WTC11 (cell line): ENCODE measurements at regions not wholly inside any gene's neighbourhood (a gene's known extent, or its start where the extent isn't known, plus 50 kb on each side); places are given as distances from the start of the nearest gene placed in this dataset.

Source experiments
- ATAC-seq: fragments of 200-7000 bp; cut with Tn5 transposase; 2 replicates; pipeline ENCODE4 v1.10.0; 2021; ENCODE audit warnings: mild to moderate bottlenecking, moderate library complexity
- CTCF ChIA-PET: fragments of 300-600 bp; sonication (Branson Sonifier 250); formaldehyde crosslinking; loops from one replicate; lab custom pipeline; 2021; ENCODE audit warnings: antibody characterized with exemption; lab: Charles Lee
- POLR2A ChIA-PET: fragments of 350-600 bp; sonication (Branson Sonifier 250); formaldehyde crosslinking; loops from one replicate; lab custom pipeline; 2021; ENCODE audit warnings: antibody characterized with exemption; lab: Charles Lee
- DNase-seq: peaks from one replicate; pipeline ENCODE4 v3.0.0; 2021; ENCODE audit warnings: low spot score
- H3K27ac Mint-ChIP-seq: 2 replicates; pipeline ENCODE4 v1.8.0; 2021; ENCODE audit warnings: mixed read lengths
- H3K27me3 Mint-ChIP-seq: 2 replicates; pipeline ENCODE4 v1.8.0; 2021; ENCODE audit warnings: low read depth, mild to moderate bottlenecking, moderate library complexity, mixed read lengths
- H3K36me3 Mint-ChIP-seq: 2 replicates; pipeline ENCODE4 v1.8.0; 2021; ENCODE audit warnings: mixed read lengths
- H3K4me1 Mint-ChIP-seq: 2 replicates; pipeline ENCODE4 v1.8.0; 2022; ENCODE audit warnings: mixed read lengths
- H3K4me3 Mint-ChIP-seq: 2 replicates; pipeline ENCODE4 v1.8.0; 2021; ENCODE audit warnings: mild to moderate bottlenecking, moderate library complexity, mixed read lengths
- H3K9me3 Mint-ChIP-seq: 2 replicates; pipeline ENCODE4 v1.8.0; 2021; ENCODE audit warnings: mixed read lengths
- ATF2 ChIP-seq: sonication (generic); formaldehyde crosslinking; IDR thresholded peaks from 2 replicates; pipeline ENCODE4 v1.8.1; 2022; ENCODE audit warnings: low read depth, missing genetic modification reagents, borderline replicate concordance
- ATF3 ChIP-seq: sonication (generic); formaldehyde crosslinking; conservative IDR thresholded peaks from 2 replicates; pipeline ENCODE4 v1.8.1; 2022; ENCODE audit warnings: mild to moderate bottlenecking, missing genetic modification reagents
- CBFB ChIP-seq: sonication (generic); formaldehyde crosslinking; IDR thresholded peaks from 2 replicates; pipeline ENCODE4 v1.8.1; 2022; ENCODE audit warnings: mild to moderate bottlenecking, low read depth, missing genetic modification reagents
- CREM ChIP-seq: sonication (generic); formaldehyde crosslinking; IDR thresholded peaks from 2 replicates; pipeline ENCODE4 v1.8.1; 2022; ENCODE audit warnings: mild to moderate bottlenecking, missing genetic modification reagents, moderate library complexity
- ETV6 ChIP-seq: sonication (generic); formaldehyde crosslinking; IDR thresholded peaks from 2 replicates; pipeline ENCODE4 v1.8.1; 2022; ENCODE audit warnings: mild to moderate bottlenecking, missing genetic modification reagents
- GRHL2 ChIP-seq: fragments of 250-450 bp; sonication (Bioruptor Pico); IDR thresholded peaks from 2 replicates; pipeline ENCODE4 v1.8.0; 2022; ENCODE audit warnings: mild to moderate bottlenecking, moderate library complexity; ENCODE audit not compliant: insufficient replicate concordance, severe bottlenecking
- KAT7 ChIP-seq: sonication (generic); formaldehyde crosslinking; IDR thresholded peaks from 2 replicates; pipeline ENCODE4 v1.8.1; 2023; ENCODE audit warnings: missing genetic modification reagents, mild to moderate bottlenecking, borderline replicate concordance
- MAX ChIP-seq: sonication (generic); formaldehyde crosslinking; IDR thresholded peaks from 2 replicates; pipeline ENCODE4 v1.8.0; 2022; ENCODE audit warnings: mild to moderate bottlenecking, missing genetic modification reagents
- MLX ChIP-seq: sonication (generic); formaldehyde crosslinking; IDR thresholded peaks from 2 replicates; pipeline ENCODE4 v1.8.1; 2023; ENCODE audit warnings: mild to moderate bottlenecking, missing genetic modification reagents, moderate library complexity
- NFE2L1 ChIP-seq: sonication (generic); formaldehyde crosslinking; IDR thresholded peaks from 2 replicates; pipeline ENCODE4 v1.8.1; 2023; ENCODE audit warnings: missing genetic modification reagents
- NR1H2 ChIP-seq: sonication (generic); formaldehyde crosslinking; IDR thresholded peaks from 2 replicates; pipeline ENCODE4 v1.9.0; 2021; ENCODE audit warnings: mild to moderate bottlenecking, moderate library complexity, missing genetic modification reagents
- OVOL2 ChIP-seq: fragments of 250-450 bp; sonication (Bioruptor Pico); IDR thresholded peaks from 2 replicates; pipeline ENCODE4 v1.9.0; 2021; ENCODE audit warnings: mild to moderate bottlenecking, borderline replicate concordance
- SMAD4 ChIP-seq: sonication (generic); formaldehyde crosslinking; IDR thresholded peaks from 2 replicates; pipeline ENCODE4 v1.8.0; 2022; ENCODE audit warnings: mild to moderate bottlenecking, missing genetic modification reagents
- STAT6 ChIP-seq: sonication (generic); formaldehyde crosslinking; conservative IDR thresholded peaks from 2 replicates; pipeline ENCODE4 v1.8.1; 2023; ENCODE audit warnings: mild to moderate bottlenecking, low read depth, missing genetic modification reagents, moderate library complexity
- USF2 ChIP-seq: sonication (generic); formaldehyde crosslinking; IDR thresholded peaks from 2 replicates; pipeline ENCODE4 v1.8.1; 2023; ENCODE audit warnings: mild to moderate bottlenecking, missing genetic modification reagents, moderate library complexity
- ZNF532 ChIP-seq: fragments of 250-450 bp; sonication (Bioruptor Pico); IDR thresholded peaks from 2 replicates; pipeline ENCODE4 v1.9.0; 2021; ENCODE audit warnings: mild to moderate bottlenecking, borderline replicate concordance

- TF ChIP-seq USF2 (no peak), CBFB (CRISPR knock-in tag) (no peak), STAT6 (CRISPR knock-in tag) (no peak), MLX (CRISPR knock-in tag) (no peak), NFE2L1 (CRISPR knock-in tag) (no peak), MAX (CRISPR knock-in tag) (no peak), ATF3 (CRISPR knock-in tag) (no peak)
Measured at GRCh38 chr2:146128216-146128615, 1608.3 kb upstream of the ZEB2 start (continued).

- Mint-ChIP-seq H3K36me3 (no peaks in the 10 kb centered on the region), H3K27me3 (no peaks in the 10 kb centered on the region), H3K4me3 (no peak overlapping the region), H3K9me3 (peaks cover 11% of the 10 kb centered on the region), H3K4me1 (peaks cover 9% of the 10 kb centered on the region), H3K27ac (no peak overlapping the region)
- ATAC-seq (no peak), DNase-seq (no peak)
- CTCF ChIA-PET, result no interaction called here
- TF ChIP-seq GRHL2 (CRISPR knock-in tag), result no peak
- TF ChIP-seq OVOL2, result no peak
- no peak for TF ChIP-seq CREM (CRISPR knock-in tag)
- no peak for TF ChIP-seq ETV6
- TF ChIP-seq KAT7, result no peak
- no peak for TF ChIP-seq ATF2
- no peak for TF ChIP-seq NR1H2 (CRISPR knock-in tag)
- no peak for TF ChIP-seq SMAD4 (CRISPR knock-in tag)
- no peak for TF ChIP-seq ZNF532 (CRISPR knock-in tag)
- TF ChIP-seq, all 79 proteins: peak for 0
- POLR2A ChIA-PET, result no interaction called here
Measured at GRCh38 chr2:146125551-146125950, 1605.6 kb upstream of the ZEB2 start.
